HG02943 (cell line): ENCODE measurements at regions not wholly inside any gene's neighbourhood (a gene's known extent, or its start where the extent isn't known, plus 50 kb on each side); places are given as distances from the start of the nearest gene placed in this dataset.

Experiments used
- ATAC-seq: cut with Tn5 transposase; IDR thresholded peaks from one replicate; pipeline ENCODE4 v1.9.1; 2021; ENCODE audit warnings: mild to moderate bottlenecking, low read depth, moderate library complexity; ENCODE audit not compliant: unreplicated experiment

DNA sequence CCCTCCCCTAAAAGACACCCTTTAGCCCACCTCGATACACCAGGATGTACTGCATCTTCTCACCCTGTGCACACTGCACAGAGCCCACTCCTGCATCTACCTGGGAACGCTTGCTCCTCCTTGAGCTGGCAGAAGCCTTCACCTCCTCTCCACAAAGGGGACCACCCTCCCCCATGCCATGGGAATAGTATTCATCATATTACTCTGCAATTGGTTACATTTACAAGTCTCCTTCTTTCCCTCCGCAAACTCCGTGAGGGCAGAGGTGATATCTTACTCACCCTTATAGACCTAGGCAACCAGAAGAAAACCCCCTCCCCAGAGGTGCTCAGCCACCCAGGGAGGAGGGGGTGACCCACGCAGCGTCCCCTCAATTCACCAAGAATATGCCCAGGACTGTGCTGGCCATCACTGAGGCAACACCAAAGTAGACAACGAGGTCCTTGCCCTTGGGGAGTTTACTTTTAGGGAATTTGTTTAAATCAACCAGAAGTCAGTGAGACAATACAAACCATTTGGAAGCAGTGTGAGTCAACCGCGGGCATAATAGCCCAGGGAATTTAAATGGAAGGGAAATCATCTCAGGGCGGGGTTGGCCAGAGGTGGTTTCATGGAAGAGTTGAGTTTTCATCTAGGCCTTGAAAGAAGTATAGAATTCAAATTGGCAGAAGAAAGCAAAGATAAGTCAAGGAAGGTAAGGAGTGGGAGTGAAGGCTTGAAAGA lies 214.5 kb downstream of the BARX2 start:
- ATAC-seq: no peak

DNA sequence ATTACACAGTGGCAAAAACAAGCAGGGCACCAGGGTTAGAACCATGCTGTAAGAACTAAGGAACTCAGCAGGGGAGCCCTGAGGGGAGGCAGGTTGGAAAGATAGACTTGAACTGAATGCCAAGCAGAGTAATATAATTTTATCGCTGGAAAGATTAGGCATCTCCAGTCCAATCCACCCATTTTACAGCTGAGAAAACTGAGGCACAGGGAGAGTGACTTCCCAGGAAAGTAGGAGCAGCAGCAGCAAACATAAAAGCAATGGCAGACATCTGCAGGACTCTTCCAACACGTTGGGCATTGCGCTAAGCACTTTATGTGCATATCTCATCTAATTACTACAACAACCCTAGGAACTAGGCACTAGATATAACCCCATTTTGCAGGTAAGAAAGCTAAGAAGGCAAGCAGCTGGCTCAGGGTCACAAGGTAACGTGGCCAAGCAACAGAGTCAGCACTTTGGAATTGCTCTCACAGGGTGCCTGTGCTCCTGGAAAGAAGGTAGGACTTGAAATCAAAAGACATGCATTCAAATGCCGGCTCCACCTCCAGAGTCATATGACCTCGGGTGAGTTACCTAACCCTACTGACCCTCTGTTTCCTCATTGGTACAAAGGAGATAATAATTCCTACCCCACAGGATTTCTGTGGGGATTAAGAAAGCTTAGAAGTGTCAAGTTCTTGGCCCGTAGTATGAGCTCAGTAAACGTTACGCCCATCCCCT lies 215.3 kb downstream of the BARX2 start:
- ATAC-seq: no peak

DNA sequence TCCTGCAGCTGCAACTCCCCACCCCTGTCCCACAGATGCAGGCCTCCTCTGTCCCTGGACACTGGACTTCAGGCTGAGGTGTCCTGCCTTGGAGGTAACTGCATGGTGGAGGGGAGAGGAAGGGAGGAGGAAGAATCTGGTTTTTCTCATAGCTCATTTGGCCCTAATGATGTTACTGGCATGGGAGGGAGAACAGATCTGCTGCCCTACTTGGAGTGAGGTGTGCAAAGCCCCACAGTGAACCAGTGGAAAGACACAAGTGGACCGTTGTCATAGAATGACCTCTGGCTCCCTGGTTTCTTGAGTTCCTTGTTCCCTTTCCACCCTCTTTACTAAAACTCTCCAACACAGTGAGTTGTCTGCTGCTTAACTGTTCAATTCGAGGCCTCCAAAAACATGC lies 215.9 kb downstream of the BARX2 start:
- ATAC-seq: no peak

DNA sequence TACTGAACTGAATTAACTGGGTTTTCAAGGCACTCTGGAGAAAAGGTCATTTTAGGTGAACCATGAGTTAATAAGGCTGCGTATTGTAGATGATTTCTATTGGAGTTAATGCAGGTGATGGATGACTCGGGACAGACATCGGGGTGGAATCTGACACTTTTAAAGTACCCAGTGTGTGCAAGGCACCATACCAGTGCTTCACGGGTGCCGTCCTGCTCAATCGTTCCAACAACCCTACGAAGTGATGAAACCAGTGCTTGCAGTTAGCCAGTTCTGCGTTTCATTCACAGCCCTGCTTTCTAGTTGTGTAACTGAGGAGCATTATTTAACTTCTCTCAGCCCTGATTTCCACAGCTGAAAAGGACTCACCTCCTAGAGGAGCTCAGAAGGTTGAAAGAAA lies 216.5 kb downstream of the BARX2 start:
- no peak for ATAC-seq

DNA sequence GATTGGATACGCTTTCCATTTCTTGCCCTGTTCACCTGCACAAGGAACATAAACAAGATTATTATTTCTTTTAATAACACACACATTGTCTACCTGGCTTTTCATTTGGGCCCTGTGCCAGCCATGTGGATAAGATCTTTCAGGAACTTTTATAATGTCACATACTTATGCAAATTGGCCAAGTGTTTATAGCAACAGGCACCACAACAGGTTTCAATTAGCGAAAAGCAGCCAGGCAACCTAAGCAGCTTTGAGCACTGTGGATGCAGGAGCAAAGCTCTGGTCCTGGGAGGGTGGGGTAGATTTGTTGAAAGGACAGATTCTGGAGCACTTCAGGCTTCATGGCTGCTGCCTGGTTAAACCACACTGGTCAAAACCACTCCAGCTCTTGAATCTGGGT lies 217.4 kb downstream of the BARX2 start:
- no peak for ATAC-seq

DNA sequence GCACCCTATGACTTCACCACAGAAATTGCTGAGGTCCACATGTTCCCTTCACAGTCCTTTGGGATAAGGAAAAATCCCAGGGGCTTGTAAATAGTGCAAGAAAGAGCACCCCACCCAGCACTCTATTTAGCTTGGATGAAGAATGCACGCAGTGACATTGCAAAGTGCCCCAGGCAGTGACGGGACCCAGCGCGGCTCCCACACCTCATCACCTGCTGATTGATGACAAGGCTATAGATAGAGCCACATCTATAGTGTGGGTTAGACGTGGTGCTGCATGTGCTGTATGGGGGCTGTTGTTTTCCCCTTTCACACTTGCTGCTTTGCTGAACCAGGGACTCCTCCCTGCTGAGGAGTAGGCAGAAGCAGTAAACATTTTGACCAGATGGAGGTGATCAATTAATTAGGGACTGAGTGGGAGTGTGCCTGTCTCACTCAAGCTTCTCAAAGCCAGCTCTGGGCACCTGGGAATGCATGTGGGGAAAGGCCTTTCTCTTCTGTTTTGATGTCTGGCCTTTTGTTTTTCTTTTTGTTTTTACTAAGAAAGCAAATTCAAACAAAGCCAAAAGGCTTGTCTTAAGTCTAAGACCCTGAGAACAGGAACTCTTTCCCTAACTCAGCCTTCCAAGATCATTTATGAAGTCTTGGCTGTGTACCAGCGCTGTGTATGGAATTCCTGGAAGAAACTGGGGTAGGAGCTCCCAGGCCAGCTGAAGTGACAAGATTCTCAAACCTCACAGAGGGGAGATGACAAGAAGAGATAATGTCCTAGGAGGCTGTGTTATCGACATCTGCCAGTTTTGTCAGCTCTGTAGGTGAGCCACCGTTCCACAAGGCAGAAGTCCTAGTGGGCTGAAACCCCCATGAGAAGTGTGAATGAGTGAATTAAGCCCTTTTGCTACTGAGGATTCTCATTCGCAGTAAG lies 219.7 kb downstream of the BARX2 start:
- no peak for ATAC-seq

DNA sequence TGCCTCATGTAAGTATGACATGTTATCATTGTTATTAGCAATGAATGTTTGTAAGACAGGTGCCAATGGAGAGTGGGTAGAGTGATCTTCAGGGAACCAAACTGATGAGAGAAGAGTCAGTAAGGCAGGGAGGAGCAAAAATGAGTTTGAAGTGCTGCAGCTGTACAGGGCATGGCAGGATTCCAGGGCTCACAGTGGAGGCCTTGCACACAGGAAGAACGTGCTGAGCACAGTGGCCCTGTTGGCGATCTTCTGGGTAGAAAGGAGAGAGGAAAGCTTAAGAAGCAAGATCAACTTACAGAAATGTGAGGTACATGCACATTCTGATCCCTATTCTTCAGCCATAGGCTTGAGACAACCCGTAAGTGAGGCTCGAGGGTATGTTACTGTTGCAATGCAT lies 219.3 kb upstream of the TMEM45B start:
- no peak for ATAC-seq

DNA sequence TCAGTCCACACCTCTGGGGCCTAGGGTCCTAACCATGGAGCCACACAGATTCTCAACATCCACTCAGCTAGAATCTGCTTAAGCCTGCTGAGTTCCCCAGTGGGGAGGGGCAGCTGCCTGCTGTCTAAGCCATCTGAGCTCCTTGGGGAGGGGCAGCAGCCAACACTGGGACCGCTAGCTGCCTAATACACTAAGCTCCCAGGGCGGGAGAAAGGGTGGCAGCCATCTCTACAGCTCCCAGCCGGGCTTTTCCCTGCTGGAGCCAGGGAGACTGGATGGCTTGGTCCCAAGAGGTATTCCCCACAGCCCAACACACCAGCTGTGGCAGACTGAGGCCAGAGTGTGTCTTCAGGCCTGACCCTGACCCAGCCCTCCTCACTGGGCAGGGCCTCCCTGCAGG lies 217.3 kb upstream of the TMEM45B start:
- no peak for ATAC-seq

DNA sequence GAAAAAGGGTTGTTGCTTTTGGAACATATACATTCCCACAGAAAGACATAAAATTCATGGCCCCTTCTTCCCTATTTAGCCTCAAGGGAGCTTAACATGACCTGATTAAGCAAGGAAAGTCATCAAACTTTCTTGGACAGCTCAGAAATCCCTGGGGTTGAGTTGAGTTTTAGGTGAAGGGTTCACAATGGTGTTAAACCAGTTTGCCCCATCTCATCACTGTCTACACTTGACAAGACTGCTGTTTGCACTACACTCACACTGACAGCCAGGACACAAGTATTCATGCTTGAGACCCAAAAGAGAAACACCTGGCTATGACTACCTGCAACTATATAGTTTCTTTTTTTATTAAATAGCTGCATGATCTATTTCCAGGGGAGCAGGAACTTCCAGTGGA lies 209.8 kb upstream of the TMEM45B start:
- ATAC-seq: no peak

DNA sequence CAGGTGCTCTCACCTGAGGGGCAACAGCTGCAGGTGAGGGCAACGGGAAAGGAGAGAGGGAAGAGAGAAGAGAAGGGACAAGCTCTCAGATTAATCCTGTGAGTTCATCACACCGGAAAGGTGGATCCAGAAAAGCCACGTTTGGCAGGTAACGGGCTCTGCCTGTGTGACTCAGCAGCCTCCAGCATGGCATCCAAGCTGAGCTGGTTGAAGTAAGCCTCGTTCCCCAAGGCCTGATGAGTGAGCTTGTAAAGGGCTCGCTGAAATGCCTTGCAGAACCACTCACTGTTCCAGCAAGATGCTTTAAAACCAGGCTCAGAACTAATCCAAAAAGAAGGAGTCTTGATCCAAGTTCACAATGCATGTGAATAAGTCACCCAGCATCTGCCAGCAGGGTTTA lies 206.9 kb upstream of the TMEM45B start:
- no peak for ATAC-seq

DNA sequence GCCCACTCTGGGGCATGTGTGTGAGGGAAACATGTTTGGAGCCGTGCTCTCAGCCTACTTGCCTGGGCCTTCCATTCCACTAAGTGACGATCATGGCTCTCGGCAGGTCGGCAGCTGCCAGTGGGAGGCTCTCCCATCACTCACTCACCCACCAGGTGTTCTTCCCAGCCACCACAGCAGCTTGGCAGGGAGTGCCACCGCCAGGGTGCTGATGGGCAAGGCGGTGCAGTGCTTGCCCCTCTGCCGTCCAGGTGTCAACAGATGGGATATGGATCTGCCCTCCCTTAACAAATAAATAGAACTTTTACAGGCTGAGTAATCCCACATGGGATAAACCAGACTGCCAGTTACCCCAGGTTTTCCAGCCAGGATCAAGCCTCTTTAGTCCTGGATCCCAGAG lies 205.5 kb upstream of the TMEM45B start:
- ATAC-seq: no peak

DNA sequence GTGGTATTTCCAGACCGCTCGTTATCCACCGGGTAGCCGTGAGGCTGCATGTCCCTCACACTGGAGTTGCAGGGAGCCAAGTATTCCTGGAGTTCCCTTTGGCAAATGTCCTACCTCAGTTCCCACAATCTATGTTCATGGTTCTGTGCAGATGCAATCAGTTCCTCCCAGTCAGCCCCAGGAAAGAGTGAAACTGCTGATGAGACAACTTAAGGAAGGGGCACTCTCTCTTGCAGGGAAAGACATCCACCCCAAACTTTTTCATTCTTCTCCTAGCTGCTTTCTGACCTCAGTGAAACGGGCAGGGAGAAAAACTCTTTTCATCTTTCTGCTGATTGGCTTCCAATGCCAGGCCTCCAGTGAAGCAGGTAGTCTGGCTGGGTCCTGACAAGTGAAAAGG lies 205.1 kb upstream of the TMEM45B start:
- ATAC-seq: no peak

DNA sequence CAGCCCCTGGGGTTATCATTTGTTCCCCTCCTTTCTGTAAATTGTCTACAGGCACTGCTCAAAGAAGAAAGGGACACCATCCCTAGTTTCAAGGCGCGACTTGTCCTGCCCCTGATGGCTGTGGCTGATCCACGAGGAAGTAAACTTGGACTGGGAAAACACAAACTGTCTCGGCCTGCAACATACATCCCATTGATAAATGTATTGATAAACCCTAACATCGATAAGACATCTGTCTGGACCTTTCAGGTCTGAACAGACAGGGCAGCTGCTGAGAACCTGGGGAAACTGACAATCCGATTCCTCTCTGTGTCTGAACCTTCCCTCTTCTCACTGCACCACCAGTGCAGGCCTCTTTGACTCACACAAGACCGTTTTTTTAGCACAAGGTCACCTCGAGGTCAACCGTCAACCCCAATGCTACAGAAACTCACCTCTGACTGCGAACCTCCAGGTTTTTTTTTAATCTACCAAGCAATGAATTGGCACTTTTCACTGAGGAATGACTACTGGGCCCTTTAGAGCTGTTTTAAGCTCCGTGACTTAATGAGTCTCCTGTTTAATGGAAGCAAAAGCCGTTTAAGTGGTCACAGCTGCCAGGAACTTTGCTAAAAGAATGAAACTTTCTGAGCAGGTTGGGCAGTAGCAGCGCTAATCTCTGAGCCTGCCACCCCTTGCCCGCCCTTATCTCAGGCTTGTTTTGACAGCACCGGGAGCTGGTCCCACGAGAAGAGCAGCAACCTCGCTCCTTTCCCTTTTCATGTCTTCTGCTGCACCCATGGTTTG lies 203.8 kb upstream of the TMEM45B start:
- ATAC-seq: no peak

DNA sequence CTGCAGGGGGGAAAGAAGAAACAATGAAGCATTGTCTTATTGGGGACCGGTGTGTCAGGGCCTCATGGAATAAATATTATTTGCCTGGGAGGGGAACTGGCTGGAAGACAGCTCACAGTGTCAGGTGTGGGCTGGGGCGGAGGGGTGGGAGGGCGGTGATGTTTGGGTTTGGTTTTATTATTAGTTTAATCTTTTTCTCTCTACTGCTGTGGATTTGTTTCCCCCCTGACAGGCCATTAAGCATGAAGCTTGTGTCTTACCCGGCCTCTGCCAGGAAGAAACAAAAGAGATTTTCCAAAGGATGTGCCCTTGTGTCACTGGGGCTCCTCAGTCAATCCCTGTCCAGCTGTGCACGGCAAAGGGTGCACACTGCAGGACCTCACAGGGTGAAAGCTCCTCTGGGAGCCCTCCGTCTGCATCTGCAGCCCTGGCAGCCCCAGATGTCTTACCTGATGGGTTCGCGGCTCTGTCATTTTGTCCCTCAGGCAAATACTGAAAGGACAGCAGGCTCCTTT lies 203.1 kb upstream of the TMEM45B start:
- no peak for ATAC-seq

DNA sequence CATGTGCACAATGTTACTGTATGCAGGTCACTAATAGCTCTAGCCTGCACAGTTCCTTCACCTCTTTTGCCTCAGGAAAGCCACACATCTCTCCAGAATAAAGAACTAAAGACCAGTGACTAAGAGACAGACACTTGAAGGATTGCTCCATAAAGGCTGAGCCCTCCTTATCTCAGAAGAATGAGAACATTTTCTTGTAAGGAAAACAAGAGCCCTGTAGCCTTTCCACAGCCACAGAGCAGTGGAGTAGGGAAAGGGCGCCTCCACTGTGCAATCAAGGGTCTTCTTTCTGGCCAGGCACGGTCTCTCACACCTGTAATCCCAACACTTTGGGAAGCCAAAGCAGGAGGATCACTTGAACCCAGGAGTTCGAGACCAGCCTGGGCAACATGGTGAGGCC lies 202.6 kb upstream of the TMEM45B start:
- ATAC-seq: no peak

DNA sequence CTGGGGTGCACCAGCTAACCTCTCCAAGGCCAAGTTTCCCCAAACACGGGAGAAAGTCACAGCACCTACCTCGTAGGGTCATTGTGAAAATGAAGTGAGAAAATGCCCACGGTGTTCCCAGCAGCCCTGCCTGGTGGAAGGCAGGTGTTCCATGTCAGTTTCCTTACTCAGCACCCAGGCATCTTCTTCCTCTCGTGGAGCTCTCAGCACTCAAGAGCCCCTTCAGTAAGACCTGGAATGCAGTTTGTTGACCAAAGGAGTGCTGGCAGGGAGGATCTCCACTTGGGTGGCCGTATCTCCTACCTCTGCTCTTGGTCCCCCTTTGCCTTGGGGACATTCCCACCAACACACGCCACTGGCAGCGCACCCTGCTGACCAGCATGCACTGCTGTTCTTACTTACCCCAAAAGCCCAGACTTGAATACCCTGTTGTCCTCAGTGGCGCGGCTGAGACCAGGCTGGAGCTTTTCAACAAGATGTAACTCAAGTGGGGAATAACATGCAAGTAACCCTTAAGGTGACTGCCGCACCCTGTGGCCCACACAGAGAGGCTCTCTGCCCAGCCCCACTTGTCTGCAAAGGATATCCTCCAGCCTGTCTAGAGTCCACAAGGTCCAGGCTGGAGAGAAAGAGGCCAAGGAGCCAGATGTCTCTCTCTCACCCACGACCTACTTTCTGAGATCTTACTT lies 201.2 kb upstream of the TMEM45B start:
- no peak for ATAC-seq

DNA sequence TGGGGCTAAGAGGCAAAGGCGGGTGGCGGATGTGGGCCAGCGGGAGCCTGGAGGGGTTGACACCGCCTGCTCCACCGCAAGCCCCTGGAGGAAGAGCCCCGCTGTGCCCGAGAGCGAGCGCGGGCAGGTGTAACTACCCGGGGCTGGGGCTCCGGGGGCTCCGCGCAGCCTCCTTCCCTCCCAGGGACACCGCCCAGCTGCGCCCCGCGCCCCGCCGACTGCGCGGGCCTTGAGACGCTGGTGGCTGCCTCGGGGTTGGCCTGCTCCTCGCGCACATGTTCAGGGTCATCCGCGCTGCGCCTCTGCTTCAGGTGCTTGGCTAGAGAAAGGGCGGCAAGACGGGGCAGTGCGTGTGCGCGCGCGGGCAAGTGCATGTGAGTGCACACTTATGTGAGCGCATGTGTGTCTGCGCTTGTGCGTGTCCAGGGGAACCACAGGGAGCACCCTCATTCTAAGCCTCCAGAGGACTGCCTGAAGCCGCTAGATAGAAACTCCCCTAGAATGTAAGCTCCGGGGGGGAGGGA lies 197.5 kb upstream of the TMEM45B start:
- ATAC-seq: no peak

DNA sequence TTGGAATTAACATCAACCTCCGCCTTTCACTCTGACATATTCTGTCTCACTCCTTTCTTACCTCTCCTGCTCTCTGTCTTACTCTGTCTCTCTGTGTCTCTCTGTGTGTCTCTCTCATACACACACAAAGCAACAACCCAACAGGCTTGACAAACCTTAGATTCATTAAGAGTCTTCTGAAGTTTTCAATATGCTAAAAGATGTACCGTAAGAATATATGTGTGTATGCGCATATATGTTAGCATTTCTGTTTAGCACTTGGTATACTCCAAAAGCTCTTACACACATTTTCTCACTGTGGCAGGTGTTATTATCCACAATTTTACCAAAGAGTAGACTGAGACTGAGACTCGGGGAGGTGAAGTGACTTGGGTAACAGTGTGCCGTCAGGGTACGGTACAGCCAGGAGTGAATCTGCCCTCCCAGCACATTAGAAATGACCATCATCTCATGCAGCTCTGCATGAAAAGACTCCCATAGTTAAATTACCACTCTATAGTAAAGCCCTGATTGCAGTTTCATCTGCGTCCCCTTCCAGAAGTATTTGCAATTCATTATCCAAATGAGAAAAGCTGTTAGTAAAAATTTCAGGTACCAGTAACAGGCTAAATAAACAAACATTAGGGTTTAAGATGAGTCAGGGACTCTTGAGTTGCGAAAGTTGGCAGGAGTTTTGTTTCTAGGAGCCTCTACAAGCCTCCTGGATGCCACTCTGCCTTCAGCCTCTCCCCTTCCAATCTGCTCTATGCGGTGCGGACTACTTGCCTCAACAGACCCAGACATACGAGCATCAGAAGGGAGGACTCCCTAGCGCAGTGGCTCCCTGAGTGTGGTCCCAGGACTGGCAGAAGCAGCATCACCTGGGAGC lies 195.2 kb upstream of the TMEM45B start:
- no peak for ATAC-seq

DNA sequence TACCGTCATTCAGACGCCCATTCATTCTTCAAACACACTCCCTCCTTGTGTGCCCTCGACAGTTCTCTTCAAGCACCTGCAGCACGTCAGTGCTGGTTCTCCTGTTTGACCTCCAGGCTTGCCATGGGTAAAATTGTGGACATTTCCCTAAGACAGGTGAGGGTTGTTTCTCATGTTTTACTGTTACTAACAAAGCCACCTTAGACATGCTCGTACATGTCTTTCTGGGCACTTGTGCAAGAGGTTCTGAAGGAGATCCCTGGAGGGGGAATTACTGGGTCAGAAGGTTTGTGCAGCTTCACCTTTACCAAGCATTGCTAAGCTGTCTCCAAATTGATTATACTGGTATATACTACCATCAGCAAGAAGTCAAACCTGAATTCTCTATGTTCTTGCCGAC lies 189.7 kb upstream of the TMEM45B start:
- ATAC-seq: no peak
